GM23338 (cell line): ENCODE measurements at regions not wholly inside any gene's neighbourhood (a gene's known extent, or its start where the extent isn't known, plus 50 kb on each side); places are given as distances from the start of the nearest gene placed in this dataset.

Experiments
- ATAC-seq: fragments of 200-7000 bp; cut with Tn5 transposase; 3 replicates; pipeline ENCODE4 v1.9.1; 2020
- DNase-seq: peaks from one replicate; pipeline ENCODE4 v3.0.0-alpha.2; 2015; ENCODE audit warnings: low spot score
- H2AFZ ChIP-seq: fragments of 200-600 bp; sonication (generic); 2 replicates; pipeline ENCODE4 v1.8.0; 2016; ENCODE audit warnings: antibody characterized with exemption, mild to moderate bottlenecking, moderate library complexity
- H3F3A ChIP-seq: fragments of 200-600 bp; sonication (generic); replicated peaks from 2 replicates; pipeline ENCODE4 v1.8.0; 2017; ENCODE audit warnings: antibody characterized with exemption, mixed run types, low read depth
- H3K27ac ChIP-seq: fragments of 200-600 bp; sonication (generic); 2 replicates; pipeline ENCODE4 v1.6.1; 2016; ENCODE audit warnings: low read depth
- H3K27me3 ChIP-seq: fragments of 200-600 bp; sonication (generic); 2 replicates; pipeline ENCODE4 v1.8.0; 2016; ENCODE audit warnings: mild to moderate bottlenecking, mixed run types, moderate library complexity; ENCODE audit not compliant: insufficient read depth
- H3K36me3 ChIP-seq: fragments of 200-600 bp; sonication (generic); 2 replicates; pipeline ENCODE4 v1.8.0; 2016; ENCODE audit warnings: mild to moderate bottlenecking; ENCODE audit not compliant: insufficient read depth
- H3K4me1 ChIP-seq: fragments of 200-600 bp; sonication (generic); 2 replicates; pipeline ENCODE4 v1.8.0; 2016; ENCODE audit warnings: mild to moderate bottlenecking, moderate library complexity; ENCODE audit not compliant: insufficient read depth
- H3K4me2 ChIP-seq: fragments of 200-600 bp; sonication (generic); 2 replicates; pipeline ENCODE4 v1.7.1; 2017; ENCODE audit warnings: mixed run types
- H3K4me3 ChIP-seq: fragments of 200-600 bp; sonication (generic); 2 replicates; pipeline ENCODE4 v1.6.1; 2016; ENCODE audit warnings: mixed run types
- H3K79me2 ChIP-seq: fragments of 200-600 bp; sonication (generic); replicated peaks from 2 replicates; pipeline ENCODE4 v1.8.0; 2017; ENCODE audit warnings: mild to moderate bottlenecking; ENCODE audit not compliant: insufficient read depth
- H3K9me2 ChIP-seq: fragments of 200-600 bp; sonication (generic); 2 replicates; pipeline ENCODE4 v1.8.0; 2017; ENCODE audit not compliant: insufficient read depth
- H4K20me1 ChIP-seq: fragments of 200-600 bp; sonication (generic); replicated peaks from 2 replicates; pipeline ENCODE4 v1.8.0; 2017; ENCODE audit warnings: mild to moderate bottlenecking; ENCODE audit not compliant: insufficient read depth
- H3K27ac Mint-ChIP-seq: 2 replicates; pipeline ENCODE4 v1.8.0; 2020; ENCODE audit warnings: inconsistent platforms, mild to moderate bottlenecking, moderate library complexity, mixed read lengths
- H3K27me3 Mint-ChIP-seq: 3 replicates; pipeline ENCODE4 v1.8.0; 2022; ENCODE audit warnings: low read depth, mild to moderate bottlenecking, moderate library complexity, mixed read lengths, inconsistent platforms; ENCODE audit not compliant: insufficient read depth, poor library complexity
- H3K36me3 Mint-ChIP-seq: 3 replicates; pipeline ENCODE4 v1.8.0; 2021; ENCODE audit warnings: low read depth, mild to moderate bottlenecking, inconsistent platforms, moderate library complexity, mixed read lengths
- H3K4me1 Mint-ChIP-seq: 3 replicates; pipeline ENCODE4 v1.8.0; 2020; ENCODE audit warnings: mild to moderate bottlenecking, inconsistent platforms, mixed read lengths
- H3K4me3 Mint-ChIP-seq: 3 replicates; pipeline ENCODE4 v1.8.0; 2021; ENCODE audit warnings: moderate library complexity, mild to moderate bottlenecking, inconsistent platforms, mixed read lengths
- H3K9me3 Mint-ChIP-seq: 3 replicates; pipeline ENCODE4 v1.8.0; 2020; ENCODE audit warnings: moderate library complexity, mild to moderate bottlenecking, inconsistent platforms, mixed read lengths
- CREB1 ChIP-seq: fragments of 250-450 bp; sonication (Bioruptor Pico); IDR thresholded peaks from 2 replicates; pipeline ENCODE4 v1.5.0; 2020; ENCODE audit warnings: low read depth, mild to moderate bottlenecking, moderate library complexity
- CTCF ChIP-seq, 2 experiments: fragments of 200-600 bp in 1 of 2; sonication (generic) in 1 of 2; conservative IDR thresholded peaks; 2 replicates each; pipeline versions ENCODE4 v1.5.1 to v1.6.1; 2016 to 2017; ENCODE audit warnings: antibody characterized with exemption in 2 of 2, low read depth in 2 of 2, mild to moderate bottlenecking in 2 of 2, moderate library complexity in 1 of 2
- ETS1 ChIP-seq: IDR thresholded peaks from 2 replicates; pipeline ENCODE4 v1.6.1; 2016; ENCODE audit warnings: antibody characterized with exemption
- EZH2 ChIP-seq: fragments of 200-600 bp; sonication (generic); IDR thresholded peaks from one replicate; pipeline ENCODE4 v1.8.0; 2017; ENCODE audit warnings: antibody characterized with exemption, mild to moderate bottlenecking, low read depth; ENCODE audit not compliant: unreplicated experiment
- EZH2phosphoT487 ChIP-seq: fragments of 200-600 bp; sonication (generic); IDR thresholded peaks from one replicate; pipeline ENCODE4 v1.8.1; 2018; ENCODE audit warnings: antibody characterized with exemption; ENCODE audit not compliant: unreplicated experiment
- JUNB ChIP-seq: IDR thresholded peaks from one replicate; pipeline ENCODE4 v1.6.1; 2016; ENCODE audit warnings: antibody characterized with exemption; ENCODE audit not compliant: unreplicated experiment
- NANOG ChIP-seq: IDR thresholded peaks from 2 replicates; pipeline ENCODE4 v1.6.1; 2016; ENCODE audit warnings: antibody characterized with exemption, borderline replicate concordance
- POLR2AphosphoS5 ChIP-seq: IDR thresholded peaks from 2 replicates; pipeline ENCODE4 v1.6.1; 2016; ENCODE audit warnings: antibody characterized with exemption, low read depth
- REST ChIP-seq: IDR thresholded peaks from one replicate; pipeline ENCODE4 v1.6.1; 2018; ENCODE audit warnings: antibody characterized with exemption; ENCODE audit not compliant: unreplicated experiment
- STAT1 ChIP-seq: IDR thresholded peaks from one replicate; pipeline ENCODE4 v1.6.1; 2016; ENCODE audit warnings: antibody characterized with exemption; ENCODE audit not compliant: unreplicated experiment
- ZNF114 ChIP-seq: fragments of 250-450 bp; sonication (Bioruptor Pico); IDR thresholded peaks from 2 replicates; pipeline ENCODE4 v1.5.0; 2020; ENCODE audit warnings: mild to moderate bottlenecking, moderate library complexity
- ZNF331 ChIP-seq: fragments of 250-450 bp; sonication (Bioruptor Pico); IDR thresholded peaks from 2 replicates; pipeline ENCODE4 v1.5.0; 2020; ENCODE audit warnings: low read depth, mild to moderate bottlenecking, moderate library complexity
- ZNF462 ChIP-seq: fragments of 250-450 bp; sonication (Bioruptor Pico); IDR thresholded peaks from 2 replicates; pipeline ENCODE4 v1.5.0; 2020; ENCODE audit warnings: mild to moderate bottlenecking, moderate library complexity

- Mint-ChIP-seq H3K4me1 (no peaks in the 10 kb centered on the region), H3K4me3 (no peak overlapping the region)
- no peak for DNase-seq
These were observed 167.1 kb downstream of the SHOX2 start for GRCh38 chr3:157939166-157939565.

More at GRCh38 chr3:157939166-157939565, 167.1 kb downstream of the SHOX2 start:
- H3K36me3 Mint-ChIP-seq, result no peaks in the 10 kb centered on the region
- Histone ChIP-seq H3K4me2 (no peak overlapping the region), H2AFZ (no peak overlapping the region), H3K4me3 (no peak overlapping the region), H3K4me1 (no peaks in the 10 kb centered on the region), H3K9me2 (no peaks in the 10 kb centered on the region), H3K79me2 (no peaks in the 10 kb centered on the region), H3K36me3 (no peaks in the 10 kb centered on the region), H3K27ac (no peak overlapping the region), H4K20me1 (no peaks in the 10 kb centered on the region), H3F3A (no peaks in the 10 kb centered on the region), H3K27me3 (no peaks in the 10 kb centered on the region)
- no peaks in the 10 kb centered on the region for H3K9me3 Mint-ChIP-seq
- H3K27me3 Mint-ChIP-seq, result no peaks in the 10 kb centered on the region
- no peak overlapping the region for H3K27ac Mint-ChIP-seq
- no peak for TF ChIP-seq ZNF331 (CRISPR knock-in tag)
- TF ChIP-seq EZH2phosphoT487, result no peak
- no peak for TF ChIP-seq NANOG
- TF ChIP-seq JUNB, result no peak
- TF ChIP-seq STAT1, result no peak
- no peak for TF ChIP-seq ZNF114 (CRISPR knock-in tag)
- no peak for TF ChIP-seq POLR2AphosphoS5
- no peak for TF ChIP-seq ETS1
- TF ChIP-seq EZH2, result no peak
- TF ChIP-seq ZNF462 (CRISPR knock-in tag), result no peak
- TF ChIP-seq REST, result no peak
- no peak for TF ChIP-seq CREB1
- TF ChIP-seq CTCF (conservative IDR thresholded peaks at IDR 0.05; ENCODE audit: low read depth in 2 of 2), result no peak
- no peak for ATAC-seq
